EL (cell line): ENCODE measurements at regions not wholly inside any gene's neighbourhood (a gene's known extent, or its start where the extent isn't known, plus 50 kb on each side); places are given as distances from the start of the nearest gene placed in this dataset.

Experiments
- DNase-seq: peaks from one replicate; pipeline ENCODE4 v3.0.0-alpha.2; 2016

- no peak for DNase-seq
Observed at GRCh38 chr14:98957211-98958047, 314.6 kb downstream of the BCL11B start.

GRCh38 chr14:98958048-98958631 is 313.9 kb downstream of the BCL11B start:
- DNase-seq = no peak

GRCh38 chr14:98958632-98959031 is 313.4 kb downstream of the BCL11B start:
- no peak for DNase-seq

- no peak for DNase-seq
Observed at GRCh38 chr14:98959410-98959809, 312.6 kb downstream of the BCL11B start.

GRCh38 chr14:98959958-98960616 is 311.9 kb downstream of the BCL11B start:
- DNase-seq = no peak

GRCh38 chr14:98960617-98961013 is 311.4 kb downstream of the BCL11B start:
- no peak for DNase-seq

GRCh38 chr14:98961191-98961590 is 310.8 kb downstream of the BCL11B start:
- DNase-seq = no peak

GRCh38 chr14:98962118-98962517 is 309.9 kb downstream of the BCL11B start:
- DNase-seq = no peak

- DNase-seq = no peak
Observed at GRCh38 chr14:98963610-98964009, 308.4 kb downstream of the BCL11B start.

- no peak for DNase-seq
Observed at GRCh38 chr14:98964171-98964570, 307.8 kb downstream of the BCL11B start.

- no peak for DNase-seq
Observed at GRCh38 chr14:98965076-98965475, 306.9 kb downstream of the BCL11B start.

- DNase-seq = no peak
Observed at GRCh38 chr14:98966016-98966415, 306.0 kb downstream of the BCL11B start.

GRCh38 chr14:98966475-98967162 is 305.4 kb downstream of the BCL11B start:
- no peak for DNase-seq

GRCh38 chr14:98974113-98974512 is 297.9 kb downstream of the BCL11B start:
- no peak for DNase-seq

GRCh38 chr14:98976271-98976670 is 295.7 kb downstream of the BCL11B start:
- no peak for DNase-seq

- DNase-seq = no peak
Observed at GRCh38 chr14:98977451-98977850, 294.5 kb downstream of the BCL11B start.

- no peak for DNase-seq
Observed at GRCh38 chr14:98982986-98983385, 289.0 kb downstream of the BCL11B start.

GRCh38 chr14:98984027-98984718 is 287.8 kb downstream of the BCL11B start:
- no peak for DNase-seq

- no peak for DNase-seq
Observed at GRCh38 chr14:98984719-98985041, 287.3 kb downstream of the BCL11B start.

GRCh38 chr14:98993818-98994217 is 278.2 kb downstream of the BCL11B start:
- no peak for DNase-seq

GRCh38 chr14:98994561-98994960 is 277.4 kb downstream of the BCL11B start:
- no peak for DNase-seq

GRCh38 chr14:98997526-98998205 is 274.3 kb downstream of the BCL11B start:
- no peak for DNase-seq
